Natural killer cell (primary cell): ENCODE measurements at regions not wholly inside any gene's neighbourhood (a gene's known extent, or its start where the extent isn't known, plus 50 kb on each side); places are given as distances from the start of the nearest gene placed in this dataset.

Experiments used
- ATAC-seq, 3 donors: fragments of 150-1000 bp in 2 of 3; fragments of 200-7000 bp in 1 of 3; cut with Tn5 transposase; 1 replicate in 1 of 3; 2 replicates in 2 of 3; pipeline ENCODE4 v1.10.0; 2021; ENCODE audit warnings: mild to moderate bottlenecking in 2 of 3, moderate library complexity in 2 of 3
- DNase-seq, 2 donors: peaks; one replicate each; pipeline versions ENCODE4 v3.0.0 to v3.0.0-alpha.2; 2013 to 2021; ENCODE audit warnings: mixed read lengths in 1 of 2
- H3K27ac ChIP-seq: one replicate; pipeline ENCODE4 v1.5.1; 2013; ENCODE audit warnings: mild to moderate bottlenecking, low read length
- H3K27me3 ChIP-seq: one replicate; pipeline ENCODE4 v1.6.1; 2013; ENCODE audit warnings: low read length; ENCODE audit not compliant: control insufficient read depth, insufficient read depth
- H3K36me3 ChIP-seq: one replicate; pipeline ENCODE4 v1.6.1; 2013; ENCODE audit warnings: low read length; ENCODE audit not compliant: control insufficient read depth, insufficient read depth
- H3K4me1 ChIP-seq: one replicate; pipeline ENCODE4 v1.6.1; 2013; ENCODE audit warnings: low read length; ENCODE audit not compliant: control insufficient read depth, insufficient read depth
- H3K4me3 ChIP-seq: one replicate; pipeline ENCODE4 v1.5.1; 2013; ENCODE audit warnings: low read length
- H3K9me3 ChIP-seq: one replicate; pipeline ENCODE4 v1.6.1; 2013; ENCODE audit warnings: low read length; ENCODE audit not compliant: control insufficient read depth, insufficient read depth
- H3K27ac Mint-ChIP-seq, 2 donors: one replicate each; pipeline ENCODE4 v1.8.0; 2022; ENCODE audit warnings: mild to moderate bottlenecking in 2 of 2, mixed read lengths in 2 of 2, moderate library complexity in 1 of 2
- H3K27me3 Mint-ChIP-seq, 2 donors: one replicate each; pipeline ENCODE4 v1.8.0; 2022; ENCODE audit warnings: low read depth in 2 of 2, mixed read lengths in 2 of 2
- H3K36me3 Mint-ChIP-seq: one replicate; pipeline ENCODE4 v1.8.0; 2022; ENCODE audit warnings: mixed read lengths
- H3K4me1 Mint-ChIP-seq, 2 donors: one replicate each; pipeline ENCODE4 v1.8.0; 2022; ENCODE audit warnings: mixed read lengths in 2 of 2
- H3K4me3 Mint-ChIP-seq: one replicate; pipeline ENCODE4 v1.8.0; 2022; ENCODE audit warnings: mild to moderate bottlenecking, moderate library complexity, mixed read lengths
- H3K9me3 Mint-ChIP-seq, 2 donors: one replicate each; pipeline ENCODE4 v1.8.0; 2022; ENCODE audit warnings: mixed read lengths in 2 of 2
- CTCF ChIP-seq: fragments of 200-600 bp; IDR thresholded peaks from one replicate; pipeline ENCODE4 v1.8.0; 2022; ENCODE audit warnings: antibody characterized with exemption
- WGBS: methylation state at CpG from one replicate; pipeline ENCODE4 v1.1.7; 2013; ENCODE audit warnings: missing lambda C conversion rate; ENCODE audit not compliant: insufficient coverage; 5-methylcytosine and 5-hydroxymethylcytosine counted together
- intact Hi-C: fragments of 100-400 bp; cut with micrococcal nuclease; formaldehyde crosslinking; loops from one replicate; pipeline ENCODE4 v1.14.2; 2022

GRCh38 chr12:91332302-91332701 is 149.7 kb upstream of the DCN start:
- TF ChIP-seq CTCF = no peak
- intact Hi-C loops = no loop called here
- ATAC-seq = no peak

GRCh38 chr12:91331371-91331770 is 148.8 kb upstream of the DCN start:
- H3K4me3 ChIP-seq = no peak overlapping the region
- no peak overlapping the region for H3K27ac ChIP-seq
- H3K4me3 Mint-ChIP-seq = no peak overlapping the region
- H3K4me1 Mint-ChIP-seq = no peaks in the 10 kb centered on the region
- no peaks in the 10 kb centered on the region for H3K9me3 ChIP-seq
- H3K27ac Mint-ChIP-seq = no peak overlapping the region
- no peak for ATAC-seq
- TF ChIP-seq CTCF = no peak
- H3K36me3 ChIP-seq = no peaks in the 10 kb centered on the region
- intact Hi-C loops = no loop called here
- H3K9me3 Mint-ChIP-seq = no peaks in the 10 kb centered on the region
- H3K4me1 ChIP-seq = no peaks in the 10 kb centered on the region
- 84% methylated on average over 2 of the region's 2 CpGs for WGBS
- peaks cover 3 to 21% of the 10 kb centered on the region in 2 donors for H3K27me3 Mint-ChIP-seq
- peaks cover 2% of the 10 kb centered on the region for H3K27me3 ChIP-seq
- H3K36me3 Mint-ChIP-seq = no peaks in the 10 kb centered on the region
- no peak for DNase-seq

More at GRCh38 chr12:91332302-91332701, 149.7 kb upstream of the DCN start:
- H3K36me3 Mint-ChIP-seq = no peaks in the 10 kb centered on the region
- no peaks in the 10 kb centered on the region for H3K9me3 ChIP-seq
- H3K4me1 ChIP-seq = no peaks in the 10 kb centered on the region
- H3K9me3 Mint-ChIP-seq = no peaks in the 10 kb centered on the region
- no CpG with 5 or more reads among the region's 1 CpG for WGBS
- H3K36me3 ChIP-seq = no peaks in the 10 kb centered on the region
- H3K4me3 ChIP-seq = no peak overlapping the region
- H3K4me3 Mint-ChIP-seq = no peak overlapping the region
- peaks cover 3 to 26% of the 10 kb centered on the region in 2 donors for H3K27me3 Mint-ChIP-seq
- no peaks in the 10 kb centered on the region for H3K4me1 Mint-ChIP-seq
- peaks cover 2% of the 10 kb centered on the region for H3K27me3 ChIP-seq
- no peak overlapping the region for H3K27ac ChIP-seq
- no peak for DNase-seq
- H3K27ac Mint-ChIP-seq = no peak overlapping the region

GRCh38 chr12:91328451-91328850 is 145.8 kb upstream of the DCN start:
- Histone ChIP-seq H3K27me3 (peaks cover 2% of the 10 kb centered on the region), H3K4me1 (no peaks in the 10 kb centered on the region), H3K27ac (no peak overlapping the region), H3K4me3 (no peak overlapping the region), H3K9me3 (no peaks in the 10 kb centered on the region), H3K36me3 (no peaks in the 10 kb centered on the region)
- intact Hi-C loops = loop anchor here (10.0 kb wide), 1 partner anchor 344 kb away; no protein-coding TSS in a partner anchor
- ATAC-seq = no peak
- Mint-ChIP-seq H3K36me3 (no peaks in the 10 kb centered on the region), H3K27me3 (peaks cover 3 to 7% of the 10 kb centered on the region in 2 donors), H3K4me1 (no peaks in the 10 kb centered on the region), H3K9me3 (no peaks in the 10 kb centered on the region), H3K4me3 (no peak overlapping the region), H3K27ac (no peak overlapping the region)
- TF ChIP-seq CTCF = no peak
- WGBS = 80% methylated on average over 1 of the region's 3 CpGs
- DNase-seq = no peak

- no peak overlapping the region for H3K27ac ChIP-seq
- no peak for TF ChIP-seq CTCF
- intact Hi-C loops = loop anchor here (10.0 kb wide), 1 partner anchor 343 kb away; no protein-coding TSS in a partner anchor
Measured at GRCh38 chr12:91327889-91328288, 145.3 kb upstream of the DCN start.

More at GRCh38 chr12:91327889-91328288, 145.3 kb upstream of the DCN start:
- 92% methylated on average over 1 of the region's 3 CpGs for WGBS
- Histone ChIP-seq H3K27me3 (no peaks in the 10 kb centered on the region), H3K36me3 (no peaks in the 10 kb centered on the region), H3K4me1 (no peaks in the 10 kb centered on the region), H3K4me3 (no peak overlapping the region), H3K9me3 (no peaks in the 10 kb centered on the region)
- H3K9me3 Mint-ChIP-seq = no peaks in the 10 kb centered on the region
- no peak overlapping the region for H3K27ac Mint-ChIP-seq
- H3K27me3 Mint-ChIP-seq = peaks cover 2 to 3% of the 10 kb centered on the region in 2 donors
- no peaks in the 10 kb centered on the region for H3K4me1 Mint-ChIP-seq
- no peak overlapping the region for H3K4me3 Mint-ChIP-seq
- ATAC-seq = no peak
- H3K36me3 Mint-ChIP-seq = no peaks in the 10 kb centered on the region
- no peak for DNase-seq
